B cell (primary cell): ENCODE measurements at regions not wholly inside any gene's neighbourhood (a gene's known extent, or its start where the extent isn't known, plus 50 kb on each side); places are given as distances from the start of the nearest gene placed in this dataset.

ENCODE experiments used
- ATAC-seq: fragments of 200-7000 bp; cut with Tn5 transposase; one replicate; pipeline ENCODE4 v1.10.0; 2021; ENCODE audit warnings: low read depth, mild to moderate bottlenecking, moderate number of reproducible peaks, moderate library complexity
- CTCF ChIA-PET: fragments of 350-600 bp; sonication (Branson Sonifier 250); formaldehyde crosslinking; loops from one replicate; lab custom pipeline; 2021; ENCODE audit warnings: antibody characterized with exemption, inconsistent platforms; lab: Charles Lee
- POLR2A ChIA-PET: fragments of 350-600 bp; sonication (Branson Sonifier 250); formaldehyde crosslinking; loops from one replicate; lab custom pipeline; 2021; ENCODE audit warnings: antibody characterized with exemption; lab: Charles Lee
- DNase-seq: peaks from one replicate; pipeline ENCODE4 v3.0.0; 2013
- H2AFZ ChIP-seq: 2 replicates; pipeline ENCODE4 v1.6.1; 2012; ENCODE audit warnings: mild to moderate bottlenecking, low read depth, low read length; ENCODE audit not compliant: insufficient read depth, poor library complexity, severe bottlenecking
- H3K27ac ChIP-seq, 2 donors: 1 replicate in 1 of 2; 2 replicates in 1 of 2; pipeline ENCODE4 v1.5.1; 2012 to 2013; ENCODE audit warnings: low read length in 2 of 2, mild to moderate bottlenecking in 2 of 2, moderate library complexity in 1 of 2
- H3K27me3 ChIP-seq, 4 experiments: fragments of 200-600 bp in 1 of 4; sonication (generic) in 1 of 4; replicated peaks in 1 of 4; 1 replicate in 2 of 4; 2 replicates in 2 of 4; pipeline versions ENCODE4 v1.6.1 to v1.7.0; 2013 to 2016; ENCODE audit warnings: low read length in 3 of 4, mild to moderate bottlenecking in 2 of 4, mixed read lengths in 1 of 4, moderate library complexity in 1 of 4; ENCODE audit not compliant: insufficient read depth in 4 of 4, control insufficient read depth in 3 of 4; ENCODE audit errors: control extremely low read depth in 1 of 4
- H3K36me3 ChIP-seq, 2 experiments: replicated peaks in 1 of 2; 1 replicate in 1 of 2; 2 replicates in 1 of 2; pipeline versions ENCODE4 v1.6.1 to v1.7.1; 2013; ENCODE audit warnings: low read length in 1 of 2; ENCODE audit not compliant: insufficient read depth in 2 of 2, control insufficient read depth in 1 of 2; ENCODE audit errors: control extremely low read depth in 1 of 2, extremely low read depth in 1 of 2
- H3K4me1 ChIP-seq, 2 donors: fragments of 200-600 bp in 1 of 2; sonication (generic) in 1 of 2; 1 replicate in 1 of 2; 2 replicates in 1 of 2; pipeline versions ENCODE4 v1.5.1 to v1.6.1; 2013 to 2017; ENCODE audit warnings: low read length in 2 of 2; ENCODE audit not compliant: control insufficient read depth in 2 of 2, insufficient read depth in 2 of 2
- H3K4me2 ChIP-seq: replicated peaks from 2 replicates; pipeline ENCODE3; 2012; ENCODE audit warnings: mild to moderate bottlenecking, low read depth, low read length; ENCODE audit not compliant: poor library complexity, severe bottlenecking
- H3K4me3 ChIP-seq, 5 experiments: fragments of 200-600 bp in 1 of 5; sonication (generic) in 1 of 5; 1 replicate in 3 of 5; 2 replicates in 2 of 5; pipeline versions ENCODE4 v1.5.1 to v1.7.0; 2011 to 2016; ENCODE audit warnings: low read length in 4 of 5, mild to moderate bottlenecking in 4 of 5, low read depth in 2 of 5, control low read depth in 1 of 5, moderate library complexity in 1 of 5; ENCODE audit not compliant: insufficient read depth in 1 of 5; ENCODE audit errors: control extremely low read depth in 1 of 5, extremely low read depth in 1 of 5
- H3K79me2 ChIP-seq: fragments of 200-600 bp; sonication (generic); one replicate; pipeline ENCODE4 v1.6.0; 2016; ENCODE audit warnings: low read length; ENCODE audit not compliant: control insufficient read depth, insufficient read depth
- H3K9ac ChIP-seq: fragments of 200-600 bp; sonication (generic); 2 replicates; pipeline ENCODE4 v1.6.1; 2017; ENCODE audit warnings: mild to moderate bottlenecking, low read length, moderate library complexity
- H3K9me3 ChIP-seq, 3 donors: one replicate each; pipeline versions ENCODE4 v1.6.1 to v1.7.1; 2013; ENCODE audit warnings: low read length in 2 of 3; ENCODE audit not compliant: control insufficient read depth in 2 of 3, insufficient read depth in 1 of 3; ENCODE audit errors: control extremely low read depth in 1 of 3
- H4K20me1 ChIP-seq: 2 replicates; pipeline ENCODE4 v1.6.0; 2012; ENCODE audit warnings: mild to moderate bottlenecking, low read length; ENCODE audit not compliant: insufficient read depth, control insufficient read depth, poor library complexity, severe bottlenecking
- H3K27ac Mint-ChIP-seq: one replicate; pipeline ENCODE4 v1.8.0; 2021; ENCODE audit warnings: mixed read lengths
- H3K27me3 Mint-ChIP-seq: one replicate; pipeline ENCODE4 v1.8.0; 2021; ENCODE audit warnings: mixed read lengths
- H3K4me1 Mint-ChIP-seq: one replicate; pipeline ENCODE4 v1.8.0; 2021; ENCODE audit warnings: mixed read lengths
- H3K4me3 Mint-ChIP-seq: one replicate; pipeline ENCODE4 v1.8.0; 2021; ENCODE audit warnings: mixed read lengths
- H3K9me3 Mint-ChIP-seq: one replicate; pipeline ENCODE4 v1.8.0; 2022; ENCODE audit warnings: mixed read lengths; ENCODE audit not compliant: insufficient read depth
- CTCF ChIP-seq: fragments of 200-600 bp; IDR thresholded peaks from one replicate; pipeline ENCODE4 v1.8.0; 2022; ENCODE audit warnings: antibody characterized with exemption, mild to moderate bottlenecking
- EZH2 ChIP-seq: IDR thresholded peaks from 2 replicates; pipeline ENCODE4 v1.6.1; 2012; ENCODE audit warnings: borderline replicate concordance, low read depth, mild to moderate bottlenecking, moderate library complexity, low read length; ENCODE audit not compliant: insufficient read depth, poor library complexity, severe bottlenecking
- WGBS: methylation state at CpG from one replicate; pipeline ENCODE4 v1.1.5; 2013; ENCODE audit warnings: missing lambda C conversion rate; ENCODE audit not compliant: insufficient coverage; 5-methylcytosine and 5-hydroxymethylcytosine counted together
- intact Hi-C: fragments of 100-400 bp; cut with micrococcal nuclease; formaldehyde crosslinking; loops from one replicate; pipeline ENCODE4 v1.10.0; 2022

- no peak overlapping the region for H3K4me2 ChIP-seq
- no peaks in the 10 kb centered on the region for H3K79me2 ChIP-seq
- no peaks in the 10 kb centered on the region for H3K4me1 Mint-ChIP-seq
- ATAC-seq, result no peak
- no peak overlapping the region for H2AFZ ChIP-seq
- no peaks in the 10 kb centered on the region for H3K27me3 ChIP-seq
- no peak overlapping the region for H3K27ac Mint-ChIP-seq
- H4K20me1 ChIP-seq, result no peaks in the 10 kb centered on the region
- WGBS, result 77% methylated on average over 14 of the region's 14 CpGs
- peaks cover 0 to 8% (median 0%) of the 10 kb centered on the region in 3 donors for H3K9me3 ChIP-seq
- DNase-seq, result no peak
- H3K4me1 ChIP-seq, result no peaks in the 10 kb centered on the region
- H3K4me3 ChIP-seq, result no peak overlapping the region
- H3K27ac ChIP-seq, result no peak overlapping the region
- no peak overlapping the region for H3K9ac ChIP-seq
- TF ChIP-seq EZH2 (no peak), CTCF (no peak)
- ChIA-PET CTCF (no interaction called here), POLR2A (no interaction called here)
- intact Hi-C loops, result no loop called here
- no peaks in the 10 kb centered on the region for H3K27me3 Mint-ChIP-seq
- no peak overlapping the region for H3K4me3 Mint-ChIP-seq
- no peaks in the 10 kb centered on the region for H3K36me3 ChIP-seq
- no peaks in the 10 kb centered on the region for H3K9me3 Mint-ChIP-seq
Observed at GRCh38 chr18:78820161-78820834, 159.3 kb upstream of the SALL3 start.

GRCh38 chr18:78821396-78821795 lies 158.2 kb upstream of the SALL3 start:
- no peak overlapping the region for H3K4me3 Mint-ChIP-seq
- CTCF ChIA-PET, result no interaction called here

More at GRCh38 chr18:78821396-78821795, 158.2 kb upstream of the SALL3 start:
- Histone ChIP-seq H3K4me3 (no peak overlapping the region), H4K20me1 (no peaks in the 10 kb centered on the region), H2AFZ (no peak overlapping the region), H3K27me3 (no peaks in the 10 kb centered on the region), H3K36me3 (no peaks in the 10 kb centered on the region), H3K27ac (no peak overlapping the region), H3K9ac (no peak overlapping the region), H3K9me3 (peaks cover 0 to 8% (median 0%) of the 10 kb centered on the region in 3 donors), H3K79me2 (no peaks in the 10 kb centered on the region), H3K4me2 (no peak overlapping the region), H3K4me1 (no peaks in the 10 kb centered on the region)
- H3K27me3 Mint-ChIP-seq, result no peaks in the 10 kb centered on the region
- no peak overlapping the region for H3K27ac Mint-ChIP-seq
- 65% methylated on average over 6 of the region's 9 CpGs for WGBS
- intact Hi-C loops, result no loop called here
- TF ChIP-seq EZH2 (no peak), CTCF (no peak)
- H3K9me3 Mint-ChIP-seq, result no peaks in the 10 kb centered on the region
- POLR2A ChIA-PET, result no interaction called here
- H3K4me1 Mint-ChIP-seq, result no peaks in the 10 kb centered on the region
- ATAC-seq, result no peak
- no peak for DNase-seq
